Sigmoid colon (tissue), 6 donors: ENCODE measurements at regions not wholly inside any gene's neighbourhood (a gene's known extent, or its start where the extent isn't known, plus 50 kb on each side); places are given as distances from the start of the nearest gene placed in this dataset.

ENCODE experiments used
- DNase-seq: peaks from one replicate; pipeline ENCODE4 v3.0.0-alpha.2; 2019
- H3K27ac ChIP-seq, 4 donors: fragments of 200-600 bp; sonication (generic); one replicate each; pipeline ENCODE4 v1.5.1; 2016 to 2019; ENCODE audit warnings: mild to moderate bottlenecking in 1 of 4
- H3K27me3 ChIP-seq, 3 donors: fragments of 200-600 bp; sonication (generic); one replicate each; pipeline ENCODE4 v1.5.1; 2019; ENCODE audit warnings: mild to moderate bottlenecking in 1 of 3
- H3K36me3 ChIP-seq, 4 donors: fragments of 200-600 bp; sonication (generic); one replicate each; pipeline ENCODE4 v1.5.1; 2016 to 2019
- H3K4me1 ChIP-seq, 4 donors: fragments of 200-600 bp; sonication (generic); one replicate each; pipeline ENCODE4 v1.5.1; 2017 to 2019
- H3K4me3 ChIP-seq, 4 donors: fragments of 200-600 bp; sonication (generic); one replicate each; pipeline ENCODE4 v1.5.1; 2017 to 2019; ENCODE audit warnings: mild to moderate bottlenecking in 2 of 4, moderate library complexity in 1 of 4
- H3K9me3 ChIP-seq, 4 donors: fragments of 200-600 bp in 3 of 4; sonication (generic) in 3 of 4; one replicate each; pipeline versions ENCODE4 v1.5.1 to v1.6.1; 2013 to 2019
- CTCF ChIP-seq, 4 experiments: fragments of 450-650 bp in 3 of 4; fragments of 200-600 bp in 1 of 4; IDR thresholded peaks; one replicate each; pipeline ENCODE4 v1.5.1; 2016 to 2019; ENCODE audit warnings: antibody characterized with exemption in 4 of 4, mild to moderate bottlenecking in 3 of 4, moderate library complexity in 2 of 4
- EP300 ChIP-seq, 4 donors: sonication (generic); formaldehyde crosslinking; IDR thresholded peaks; one replicate each; pipeline ENCODE4 v1.6.1; 2017; ENCODE audit warnings: antibody characterized with exemption in 4 of 4
- POLR2A ChIP-seq, 2 donors: fragments of 450-650 bp; IDR thresholded peaks; one replicate each; pipeline ENCODE4 v1.6.1; 2016; ENCODE audit warnings: antibody characterized with exemption in 2 of 2, mild to moderate bottlenecking in 2 of 2, moderate library complexity in 2 of 2
- POLR2AphosphoS5 ChIP-seq, 4 donors: sonication (generic); formaldehyde crosslinking; IDR thresholded peaks; one replicate each; pipeline ENCODE4 v1.6.1; 2017; ENCODE audit warnings: antibody characterized with exemption in 4 of 4
- WGBS, 2 donors: extraction: QIAGEN DNeasy Blood & Tissue Kit; methylation state at CpG; one replicate each; pipeline ENCODE4 v1.1.7; 2013; 5-methylcytosine and 5-hydroxymethylcytosine counted together
- intact Hi-C: fragments of 100-400 bp; cut with DNase I; formaldehyde crosslinking; loops from one replicate; pipeline ENCODE4 v1.15.1; 2023
- donor health status: healthy with polysubstance abuse.
- donor health status: healthy.

DNA sequence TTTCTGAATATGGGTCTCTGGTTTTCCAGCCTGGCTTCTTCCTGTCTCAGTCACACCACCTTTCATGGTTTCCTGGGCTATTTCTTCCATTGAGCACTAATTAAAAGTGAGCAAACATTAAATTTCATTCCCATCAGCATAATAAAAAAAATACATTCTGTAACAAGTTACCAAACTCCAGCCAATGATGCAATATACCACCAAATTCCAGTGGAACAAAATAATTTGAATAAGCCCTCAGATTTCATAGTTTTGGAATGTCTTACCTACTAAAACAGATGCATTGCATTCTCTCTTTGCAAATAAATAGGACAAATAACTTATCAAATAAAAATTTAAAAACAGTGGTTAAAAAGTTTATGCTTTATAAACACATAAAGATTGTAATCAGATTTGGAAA lies 97.8 kb upstream of the PRDM1 start:
- Histone ChIP-seq H3K36me3 (no peaks in the 10 kb centered on the region), H3K4me1 (peaks cover 0 to 28% (median 28%) of the 10 kb centered on the region in 4 donors), H3K4me3 (no peak overlapping the region), H3K27me3 (peaks cover 35 to 100% (median 72%) of the 10 kb centered on the region in 3 donors), H3K27ac (no peak overlapping the region), H3K9me3 (no peaks in the 10 kb centered on the region)
- no peak for DNase-seq
- no peak for TF ChIP-seq EP300 (IDR thresholded peaks at IDR 0.05)
- no peak for TF ChIP-seq POLR2A (IDR thresholded peaks at IDR 0.05)
- TF ChIP-seq CTCF (IDR thresholded peaks at IDR 0.05), result no peak
- no peak for TF ChIP-seq POLR2AphosphoS5 (IDR thresholded peaks at IDR 0.05)
- intact Hi-C loops, result no loop called here

GRCh38 chr6:105987516-105987915 lies 98.6 kb upstream of the PRDM1 start:
- Histone ChIP-seq H3K27ac (no peak overlapping the region), H3K27me3 (peaks cover 27 to 100% (median 70%) of the 10 kb centered on the region in 3 donors), H3K9me3 (no peaks in the 10 kb centered on the region), H3K4me3 (no peak overlapping the region), H3K36me3 (no peaks in the 10 kb centered on the region), H3K4me1 (peaks cover 0 to 20% (median 20%) of the 10 kb centered on the region in 4 donors)
- intact Hi-C loops, result no loop called here
- 89 to 94% methylated on average over 1 of the region's 1 CpG for WGBS, 2 donors
- DNase-seq, result no peak
- TF ChIP-seq POLR2A (IDR thresholded peaks at IDR 0.05) (no peak), POLR2AphosphoS5 (IDR thresholded peaks at IDR 0.05) (no peak), CTCF (IDR thresholded peaks at IDR 0.05) (no peak), EP300 (IDR thresholded peaks at IDR 0.05) (no peak)

- no peak overlapping the region for H3K4me3 ChIP-seq
- intact Hi-C loops, result no loop called here
- peaks cover 0 to 16% (median 15%) of the 10 kb centered on the region in 4 donors for H3K4me1 ChIP-seq
- peaks cover 28 to 100% (median 70%) of the 10 kb centered on the region in 3 donors for H3K27me3 ChIP-seq
- no peaks in the 10 kb centered on the region for H3K36me3 ChIP-seq
- 80 to 84% methylated on average over 1 of the region's 1 CpG for WGBS, 2 donors
- no peak overlapping the region for H3K27ac ChIP-seq
- H3K9me3 ChIP-seq, result no peaks in the 10 kb centered on the region
- no peak for DNase-seq
- TF ChIP-seq CTCF (IDR thresholded peaks at IDR 0.05) (no peak), EP300 (IDR thresholded peaks at IDR 0.05) (no peak), POLR2A (IDR thresholded peaks at IDR 0.05) (no peak), POLR2AphosphoS5 (IDR thresholded peaks at IDR 0.05) (no peak)
Observed at GRCh38 chr6:105986998-105987397, 99.1 kb upstream of the PRDM1 start.

- no peak overlapping the region for H3K27ac ChIP-seq
- 38 to 79% methylated on average over 48 of the region's 48 CpGs for WGBS, 2 donors
- DNase-seq, result peak; percentile 58
- no peaks in the 10 kb centered on the region for H3K9me3 ChIP-seq
- TF ChIP-seq CTCF (IDR thresholded peaks at IDR 0.05), result no peak
- TF ChIP-seq POLR2A (IDR thresholded peaks at IDR 0.05), result no peak
- TF ChIP-seq POLR2AphosphoS5 (IDR thresholded peaks at IDR 0.05), result no peak
- no peak for TF ChIP-seq EP300 (IDR thresholded peaks at IDR 0.05)
- H3K4me3 ChIP-seq, result peak overlapping the region in 1 of 4 donors; percentile 16
- no peaks in the 10 kb centered on the region for H3K36me3 ChIP-seq
- H3K4me1 ChIP-seq, result peaks cover 0 to 20% (median 18%) of the 10 kb centered on the region in 4 donors
- intact Hi-C loops, result no loop called here
- peaks cover 29 to 100% (median 70%) of the 10 kb centered on the region in 3 donors for H3K27me3 ChIP-seq
Observed at GRCh38 chr6:105985816-105986632, 100.1 kb upstream of the PRDM1 start.
